Endothelial cell of umbilical vein (primary cell): ENCODE measurements at regions not wholly inside any gene's neighbourhood (a gene's known extent, or its start where the extent isn't known, plus 50 kb on each side); places are given as distances from the start of the nearest gene placed in this dataset.

Experiments
- EZH2 ChIP-seq: IDR thresholded peaks from 2 replicates; pipeline ENCODE4 v1.6.1; 2012; ENCODE audit warnings: borderline replicate concordance, low read depth, mild to moderate bottlenecking, moderate library complexity, low read length, inconsistent platforms; ENCODE audit not compliant: severe bottlenecking
- FOS ChIP-seq: IDR thresholded peaks from 2 replicates; pipeline ENCODE4 v1.6.1; 2011; ENCODE audit warnings: mild to moderate bottlenecking, low read length, moderate library complexity, borderline replicate concordance; ENCODE audit not compliant: insufficient read depth
- GATA2 ChIP-seq: IDR thresholded peaks from 2 replicates; pipeline ENCODE4 v1.7.0; 2011; ENCODE audit warnings: low read depth, mild to moderate bottlenecking, moderate library complexity, mixed read lengths, low read length; ENCODE audit not compliant: insufficient read length, insufficient read depth
- JUN ChIP-seq: IDR thresholded peaks from 2 replicates; pipeline ENCODE4 v1.6.1; 2011; ENCODE audit warnings: borderline replicate concordance, low read depth; ENCODE audit not compliant: insufficient read length, insufficient read depth
- MYC ChIP-seq: IDR thresholded peaks from one replicate; pipeline ENCODE4 v1.6.1; 2011; ENCODE audit warnings: mild to moderate bottlenecking, low read depth, low read length
- POLR2A ChIP-seq: IDR thresholded peaks from 2 replicates; pipeline ENCODE4 v1.6.1; 2012; ENCODE audit warnings: low read depth, mild to moderate bottlenecking, control low read depth, low read length
- POLR2AphosphoS5 ChIP-seq: IDR thresholded peaks from 2 replicates; pipeline ENCODE4 v1.6.1; 2012; ENCODE audit warnings: low read depth, mild to moderate bottlenecking, control low read depth, low read length, moderate library complexity; ENCODE audit not compliant: insufficient read depth
- TF ChIP-seq, protein P1 (sequence below), 2 donors: IDR thresholded peaks; 1 replicate in 1 of 2; 2 replicates in 1 of 2; pipeline ENCODE4 v1.5.1; 2011; ENCODE audit warnings: low read length in 2 of 2, mild to moderate bottlenecking in 2 of 2, moderate library complexity in 2 of 2, control low read depth in 1 of 2, inconsistent platforms in 1 of 2, low read depth in 1 of 2; ENCODE audit not compliant: insufficient read depth in 1 of 2; ENCODE audit errors: extremely low read depth in 1 of 2

DNA sequence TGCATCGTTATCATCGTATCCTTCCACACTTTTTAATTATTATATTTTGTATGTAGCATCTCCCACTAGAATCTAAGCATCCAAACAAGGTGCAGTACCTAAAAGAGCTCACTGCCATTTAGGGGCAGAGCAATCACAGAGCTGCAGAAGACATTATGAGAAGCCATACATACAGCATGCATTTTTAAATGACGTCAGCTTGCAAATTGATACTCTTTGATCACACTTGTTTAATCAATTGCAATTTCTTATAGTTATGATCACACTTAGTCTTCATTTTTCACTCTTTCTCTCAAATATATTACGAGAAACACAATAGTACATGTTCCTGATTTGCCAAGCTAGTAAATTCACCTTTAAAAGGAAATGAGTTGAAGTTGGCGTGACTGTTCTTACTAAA lies 753.3 kb upstream of the LRRN3 start:
- TF ChIP-seq, protein P1, sequence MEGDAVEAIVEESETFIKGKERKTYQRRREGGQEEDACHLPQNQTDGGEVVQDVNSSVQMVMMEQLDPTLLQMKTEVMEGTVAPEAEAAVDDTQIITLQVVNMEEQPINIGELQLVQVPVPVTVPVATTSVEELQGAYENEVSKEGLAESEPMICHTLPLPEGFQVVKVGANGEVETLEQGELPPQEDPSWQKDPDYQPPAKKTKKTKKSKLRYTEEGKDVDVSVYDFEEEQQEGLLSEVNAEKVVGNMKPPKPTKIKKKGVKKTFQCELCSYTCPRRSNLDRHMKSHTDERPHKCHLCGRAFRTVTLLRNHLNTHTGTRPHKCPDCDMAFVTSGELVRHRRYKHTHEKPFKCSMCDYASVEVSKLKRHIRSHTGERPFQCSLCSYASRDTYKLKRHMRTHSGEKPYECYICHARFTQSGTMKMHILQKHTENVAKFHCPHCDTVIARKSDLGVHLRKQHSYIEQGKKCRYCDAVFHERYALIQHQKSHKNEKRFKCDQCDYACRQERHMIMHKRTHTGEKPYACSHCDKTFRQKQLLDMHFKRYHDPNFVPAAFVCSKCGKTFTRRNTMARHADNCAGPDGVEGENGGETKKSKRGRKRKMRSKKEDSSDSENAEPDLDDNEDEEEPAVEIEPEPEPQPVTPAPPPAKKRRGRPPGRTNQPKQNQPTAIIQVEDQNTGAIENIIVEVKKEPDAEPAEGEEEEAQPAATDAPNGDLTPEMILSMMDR (IDR thresholded peaks at IDR 0.05; ENCODE audit: extremely low read depth in 1 of 2, insufficient read depth in 1 of 2, low read depth in 1 of 2, low read length in 2 of 2), result no peak
- TF ChIP-seq POLR2A (no peak), POLR2AphosphoS5 (no peak), JUN (no peak), EZH2 (no peak), GATA2 (no peak), FOS (no peak), MYC (no peak)
